Osteoblast (primary cell): ENCODE measurements at regions not wholly inside any gene's neighbourhood (a gene's known extent, or its start where the extent isn't known, plus 50 kb on each side); places are given as distances from the start of the nearest gene placed in this dataset.

ENCODE experiments used
- DNase-seq: peaks from one replicate; pipeline ENCODE4 v3.0.0; 2011; ENCODE audit warnings: low spot score, mixed read lengths; ENCODE audit not compliant: insufficient read length; ENCODE audit errors: missing footprints
- H2AFZ ChIP-seq: 2 replicates; pipeline ENCODE4 v1.6.0; 2011; ENCODE audit warnings: mild to moderate bottlenecking, low read length
- H3K27ac ChIP-seq: 2 replicates; pipeline ENCODE4 v1.5.1; 2011; ENCODE audit warnings: mild to moderate bottlenecking, low read depth, low read length, moderate library complexity
- H3K27me3 ChIP-seq: 2 replicates; pipeline ENCODE4 v1.6.0; 2012; ENCODE audit warnings: mild to moderate bottlenecking, control low read depth, inconsistent platforms, low read length, moderate library complexity; ENCODE audit not compliant: insufficient read depth
- H3K36me3 ChIP-seq: 2 replicates; pipeline ENCODE4 v1.5.1; 2011; ENCODE audit warnings: mild to moderate bottlenecking, low read length, control low read depth, moderate library complexity; ENCODE audit not compliant: insufficient read depth
- H3K4me1 ChIP-seq: 2 replicates; pipeline ENCODE4 v1.5.1; 2011; ENCODE audit warnings: mild to moderate bottlenecking, low read length, control low read depth, moderate library complexity; ENCODE audit not compliant: insufficient read depth
- H3K4me2 ChIP-seq: 2 replicates; pipeline ENCODE4 v1.6.0; 2011; ENCODE audit warnings: mild to moderate bottlenecking, low read length; ENCODE audit not compliant: insufficient read depth
- H3K4me3 ChIP-seq: fragments of 200-600 bp; sonication (generic); 3 replicates; pipeline ENCODE4 v1.5.1; 2012; ENCODE audit warnings: mild to moderate bottlenecking, low read length, inconsistent platforms; ENCODE audit not compliant: insufficient read depth
- H3K79me2 ChIP-seq: 2 replicates; pipeline ENCODE4 v1.6.0; 2012; ENCODE audit warnings: mild to moderate bottlenecking, low read length, control low read depth, inconsistent platforms; ENCODE audit not compliant: insufficient read depth
- H3K9me3 ChIP-seq: 2 replicates; pipeline ENCODE4 v1.5.1; 2011; ENCODE audit warnings: low read depth, low read length, control low read depth
- H4K20me1 ChIP-seq: 2 replicates; pipeline ENCODE4 v1.6.0; 2012; ENCODE audit warnings: mild to moderate bottlenecking, low read length, control low read depth; ENCODE audit not compliant: insufficient read depth
- CTCF ChIP-seq: IDR thresholded peaks from 2 replicates; pipeline ENCODE4 v1.5.1; 2011; ENCODE audit warnings: mild to moderate bottlenecking, low read depth, low read length, moderate library complexity; ENCODE audit errors: extremely low read depth

- Histone ChIP-seq H3K79me2 (no peaks in the 10 kb centered on the region), H2AFZ (no peak overlapping the region), H3K27me3 (no peaks in the 10 kb centered on the region), H3K27ac (no peak overlapping the region), H4K20me1 (no peaks in the 10 kb centered on the region), H3K36me3 (no peaks in the 10 kb centered on the region), H3K4me3 (no peak overlapping the region), H3K9me3 (no peaks in the 10 kb centered on the region), H3K4me2 (no peak overlapping the region), H3K4me1 (peaks cover 12% of the 10 kb centered on the region)
- TF ChIP-seq CTCF = no peak
- no peak for DNase-seq
Measured at GRCh38 chr2:54406031-54406430, 50.1 kb upstream of the SPTBN1 start.
